KMS-11 (cell line): ENCODE measurements at regions not wholly inside any gene's neighbourhood (a gene's known extent, or its start where the extent isn't known, plus 50 kb on each side); places are given as distances from the start of the nearest gene placed in this dataset.

Experiments used
- H2AFZ ChIP-seq: fragments of 200-600 bp; sonication (generic); 2 replicates; pipeline ENCODE4 v1.6.1; 2016; ENCODE audit warnings: antibody characterized with exemption, mixed run types, low read depth
- H3K27ac ChIP-seq: fragments of 200-600 bp; sonication (generic); 2 replicates; pipeline ENCODE4 v1.6.1; 2016; ENCODE audit warnings: mild to moderate bottlenecking, mixed run types
- H3K27me3 ChIP-seq: fragments of 200-600 bp; sonication (generic); 2 replicates; pipeline ENCODE4 v1.6.1; 2017; ENCODE audit warnings: mild to moderate bottlenecking, low read depth, mixed run types, moderate library complexity; ENCODE audit not compliant: insufficient read depth
- H3K36me3 ChIP-seq: fragments of 200-600 bp; sonication (generic); 2 replicates; pipeline ENCODE4 v1.6.1; 2017; ENCODE audit warnings: mild to moderate bottlenecking, mixed run types; ENCODE audit not compliant: insufficient read depth
- H3K4me1 ChIP-seq: fragments of 200-600 bp; sonication (generic); 2 replicates; pipeline ENCODE4 v1.6.1; 2016; ENCODE audit warnings: mild to moderate bottlenecking, low read depth, mixed run types; ENCODE audit not compliant: poor library complexity, severe bottlenecking
- H3K4me2 ChIP-seq: fragments of 200-600 bp; sonication (generic); 2 replicates; pipeline ENCODE4 v1.7.0; 2016; ENCODE audit warnings: mild to moderate bottlenecking, mixed run types
- H3K4me3 ChIP-seq: fragments of 200-600 bp; sonication (generic); IDR thresholded peaks from 2 replicates; pipeline ENCODE4 v1.6.1; 2017; ENCODE audit warnings: low read depth, low read length, mixed read lengths; ENCODE audit not compliant: insufficient read depth
- H3K79me2 ChIP-seq: fragments of 200-600 bp; sonication (generic); 2 replicates; pipeline ENCODE4 v1.6.1; 2016; ENCODE audit warnings: low read depth, mixed run types; ENCODE audit not compliant: insufficient read depth
- H3K9ac ChIP-seq: fragments of 200-600 bp; sonication (generic); 2 replicates; pipeline ENCODE4 v1.6.1; 2016; ENCODE audit warnings: mild to moderate bottlenecking, mixed run types
- H4K20me1 ChIP-seq: fragments of 200-600 bp; sonication (generic); 2 replicates; pipeline ENCODE4 v1.6.1; 2016; ENCODE audit warnings: mild to moderate bottlenecking, mixed run types; ENCODE audit not compliant: insufficient read depth
- CTCF ChIP-seq: fragments of 200-600 bp; sonication (generic); conservative IDR thresholded peaks from 2 replicates; pipeline ENCODE4 v1.6.1; 2017; ENCODE audit warnings: low read depth, mild to moderate bottlenecking, antibody characterized with exemption, low read length, moderate library complexity, mixed read lengths

GRCh38 chr2:180352620-180353019 is 345.5 kb upstream of the CWC22 start:
- Histone ChIP-seq H3K27ac (no peak overlapping the region), H2AFZ (no peak overlapping the region), H3K79me2 (no peaks in the 10 kb centered on the region), H3K27me3 (no peaks in the 10 kb centered on the region), H3K4me1 (peaks cover 10% of the 10 kb centered on the region), H3K4me2 (no peak overlapping the region), H4K20me1 (no peaks in the 10 kb centered on the region), H3K9ac (no peak overlapping the region), H3K36me3 (no peaks in the 10 kb centered on the region), H3K4me3 (no peak overlapping the region)
- TF ChIP-seq CTCF: no peak

- Histone ChIP-seq H3K36me3 (no peaks in the 10 kb centered on the region), H3K9ac (no peak overlapping the region), H3K4me1 (no peaks in the 10 kb centered on the region), H4K20me1 (no peaks in the 10 kb centered on the region), H3K27me3 (no peaks in the 10 kb centered on the region), H3K4me2 (no peak overlapping the region), H3K79me2 (no peaks in the 10 kb centered on the region), H3K27ac (no peak overlapping the region), H3K4me3 (no peak overlapping the region), H2AFZ (no peak overlapping the region)
- no peak for TF ChIP-seq CTCF
These were observed 342.7 kb upstream of the CWC22 start for GRCh38 chr2:180349809-180350208.

GRCh38 chr2:180343528-180344345 is 336.6 kb upstream of the CWC22 start:
- H3K4me1 ChIP-seq: no peaks in the 10 kb centered on the region

GRCh38 chr2:180337136-180337535 is 330.0 kb upstream of the CWC22 start:
- Histone ChIP-seq H2AFZ (no peak overlapping the region), H3K9ac (no peak overlapping the region), H3K4me1 (no peaks in the 10 kb centered on the region), H3K27ac (no peak overlapping the region), H3K4me2 (no peak overlapping the region), H3K27me3 (no peaks in the 10 kb centered on the region), H3K79me2 (no peaks in the 10 kb centered on the region), H4K20me1 (no peaks in the 10 kb centered on the region), H3K36me3 (no peaks in the 10 kb centered on the region), H3K4me3 (no peak overlapping the region)
- no peak for TF ChIP-seq CTCF

More at GRCh38 chr2:180343528-180344345, 336.6 kb upstream of the CWC22 start:
- no peaks in the 10 kb centered on the region for H3K27me3 ChIP-seq
- no peaks in the 10 kb centered on the region for H3K36me3 ChIP-seq
- H3K79me2 ChIP-seq: no peaks in the 10 kb centered on the region
- H3K4me3 ChIP-seq: no peak overlapping the region
- TF ChIP-seq CTCF: no peak
- no peak overlapping the region for H2AFZ ChIP-seq
- H4K20me1 ChIP-seq: no peaks in the 10 kb centered on the region
- H3K9ac ChIP-seq: no peak overlapping the region
- H3K4me2 ChIP-seq: no peak overlapping the region
- no peak overlapping the region for H3K27ac ChIP-seq
